ENCODE measurements at regions not wholly inside any gene's neighbourhood (a gene's known extent, or its start where the extent isn't known, plus 50 kb on each side); places are given as distances from the start of the nearest gene placed in this dataset.

DNA sequence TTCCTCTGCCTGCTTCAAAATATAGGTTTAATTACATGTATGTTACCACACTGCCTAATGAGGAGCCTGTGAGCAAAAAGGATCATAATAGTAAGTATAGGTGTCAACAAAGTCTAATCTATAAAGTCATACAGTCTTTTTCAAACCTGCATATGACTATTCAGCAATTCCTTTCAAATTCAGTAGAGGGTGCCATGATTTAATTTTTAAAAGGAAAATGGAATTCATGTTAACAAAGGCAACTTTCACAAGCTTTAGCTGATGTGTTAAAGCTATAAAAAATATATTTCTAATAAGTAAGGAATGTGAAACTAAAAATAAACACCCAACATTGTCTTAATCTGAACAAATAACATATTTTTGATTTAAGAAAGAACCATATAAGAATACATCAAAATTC is 52.1 kb downstream of the MPP7 start:
- no peak for DNase-seq (ENCODE audit: low read depth)

DNA sequence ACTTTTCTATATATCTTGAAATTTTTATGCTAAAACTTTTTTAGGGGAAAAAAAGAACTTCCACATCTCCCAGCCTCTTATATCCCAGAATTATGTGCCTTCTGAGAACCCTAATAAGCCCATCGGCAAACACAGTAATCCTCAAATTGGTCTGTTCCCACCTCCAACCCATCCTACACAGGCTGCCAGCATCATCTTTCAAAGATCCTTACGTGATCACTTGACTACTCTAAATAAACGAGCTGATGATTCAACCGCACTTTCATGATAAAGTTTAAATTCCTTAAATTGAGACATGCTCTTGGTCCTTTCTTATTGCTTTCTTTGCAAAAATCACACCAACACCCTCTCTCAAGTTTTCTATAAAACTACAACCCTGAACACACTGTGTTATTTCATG is 52.5 kb downstream of the MPP7 start:
- no peak for DNase-seq (ENCODE audit: low read depth)

DNA sequence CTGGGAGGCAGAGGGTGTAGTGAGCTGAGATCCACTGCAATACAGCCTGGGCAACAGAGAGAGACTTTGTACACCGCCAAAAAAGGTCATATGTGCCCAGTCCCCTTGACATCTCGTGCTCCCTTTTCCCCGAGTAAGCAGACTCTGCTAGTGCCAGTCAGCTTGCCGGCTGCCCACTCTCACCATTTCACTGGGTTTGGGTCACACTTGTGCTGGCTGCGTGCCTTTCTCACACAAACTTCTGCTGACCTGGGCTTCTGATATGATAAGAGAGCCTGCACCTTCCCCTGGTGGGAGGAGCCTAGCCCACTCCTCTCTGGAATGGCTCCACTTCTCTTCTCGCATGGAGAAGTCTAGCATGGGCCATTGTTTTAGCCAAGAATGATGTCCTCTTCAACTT is 53.4 kb downstream of the MPP7 start:
- DNase-seq (ENCODE audit: low read depth) = no peak

DNA sequence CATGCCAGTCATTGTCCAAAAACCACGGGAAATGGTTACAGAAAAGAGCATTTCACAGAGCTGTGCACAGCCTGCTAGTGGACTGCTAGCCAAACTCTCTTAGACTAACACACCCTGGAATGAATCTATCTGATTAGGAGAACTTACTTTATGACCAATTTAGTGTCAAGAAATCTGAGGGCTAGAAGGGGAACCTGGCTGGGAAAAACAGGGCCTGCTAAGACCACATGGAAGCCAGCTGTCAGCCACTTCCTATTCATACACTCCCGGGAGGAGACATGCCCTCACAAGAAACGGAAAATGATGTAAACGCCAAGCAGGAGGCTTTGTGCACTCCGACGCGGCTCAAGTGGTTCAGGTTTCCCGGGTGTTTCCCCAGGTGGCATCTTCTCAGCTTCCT is 54.8 kb downstream of the MPP7 start:
- DNase-seq (ENCODE audit: low read depth) = no peak

DNA sequence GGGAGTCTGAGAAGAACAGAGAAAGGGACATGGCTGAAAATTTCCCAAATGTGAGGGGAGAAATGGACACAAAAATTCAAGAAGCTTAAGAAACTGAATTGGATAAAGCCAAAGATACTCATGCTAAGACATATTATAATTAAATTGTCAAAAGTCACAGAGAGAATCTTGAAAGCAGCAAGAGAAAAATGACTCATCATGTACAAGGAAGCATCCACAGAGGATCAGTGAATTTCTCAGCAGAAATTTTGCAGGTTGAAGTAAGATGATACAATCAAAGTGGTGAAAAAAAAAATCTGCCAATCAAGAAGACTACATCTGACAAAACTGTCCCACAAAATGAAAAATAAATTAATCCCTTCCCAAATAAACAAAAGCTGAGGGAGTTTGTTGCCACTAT is 56.8 kb downstream of the MPP7 start:
- no peak for DNase-seq (ENCODE audit: low read depth)

DNA sequence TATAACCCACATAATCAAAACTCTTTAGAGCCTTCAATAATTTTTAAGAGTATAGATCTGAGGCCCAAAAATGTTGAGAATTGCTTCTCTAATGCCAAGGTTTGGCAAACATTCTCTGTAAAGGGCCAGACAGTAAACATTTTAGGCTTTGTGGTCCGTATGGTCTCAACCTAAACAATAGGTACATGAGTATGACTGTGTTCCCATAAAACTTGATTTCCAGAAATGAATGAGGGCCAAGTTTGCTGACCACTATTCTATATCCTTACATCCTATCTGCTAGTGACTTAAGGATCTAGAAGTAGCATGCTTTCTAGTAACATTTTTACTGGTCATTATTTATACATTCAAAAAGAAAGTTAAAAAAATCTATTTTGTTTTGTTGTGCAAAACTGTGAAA is 58.9 kb downstream of the MPP7 start:
- no peak for DNase-seq (ENCODE audit: low read depth)

DNA sequence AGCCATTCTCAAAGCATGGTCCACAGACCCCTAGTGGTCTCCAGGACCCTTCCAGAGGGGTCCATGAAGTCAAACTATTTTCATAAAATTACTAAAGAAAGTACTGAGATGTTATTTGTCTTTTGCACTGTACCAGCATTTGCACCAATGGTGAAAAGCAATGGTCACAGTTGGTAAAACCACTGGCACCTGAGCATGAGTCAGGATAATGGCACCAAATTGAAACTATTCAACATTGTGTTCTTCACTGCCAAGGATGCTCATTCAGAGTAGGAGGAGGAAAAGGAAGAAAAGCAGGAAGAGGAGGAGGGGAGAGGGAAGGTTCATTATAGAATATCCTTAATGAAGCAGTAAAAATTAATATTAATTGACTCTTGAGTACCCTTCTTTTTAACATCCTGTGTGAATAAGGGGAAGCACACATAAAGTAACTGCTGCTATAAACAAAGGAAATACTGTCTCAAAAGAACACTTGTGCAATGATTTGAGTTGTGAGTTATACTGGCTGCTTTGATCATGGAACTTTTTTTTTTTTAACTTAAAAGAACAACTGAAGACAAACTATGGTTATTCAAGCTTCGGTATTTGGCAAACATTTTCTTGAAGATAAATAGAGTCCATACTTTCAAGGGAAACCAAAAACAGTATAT is 60.2 kb downstream of the MPP7 start:
- DNase-seq (ENCODE audit: low read depth) = no peak

DNA sequence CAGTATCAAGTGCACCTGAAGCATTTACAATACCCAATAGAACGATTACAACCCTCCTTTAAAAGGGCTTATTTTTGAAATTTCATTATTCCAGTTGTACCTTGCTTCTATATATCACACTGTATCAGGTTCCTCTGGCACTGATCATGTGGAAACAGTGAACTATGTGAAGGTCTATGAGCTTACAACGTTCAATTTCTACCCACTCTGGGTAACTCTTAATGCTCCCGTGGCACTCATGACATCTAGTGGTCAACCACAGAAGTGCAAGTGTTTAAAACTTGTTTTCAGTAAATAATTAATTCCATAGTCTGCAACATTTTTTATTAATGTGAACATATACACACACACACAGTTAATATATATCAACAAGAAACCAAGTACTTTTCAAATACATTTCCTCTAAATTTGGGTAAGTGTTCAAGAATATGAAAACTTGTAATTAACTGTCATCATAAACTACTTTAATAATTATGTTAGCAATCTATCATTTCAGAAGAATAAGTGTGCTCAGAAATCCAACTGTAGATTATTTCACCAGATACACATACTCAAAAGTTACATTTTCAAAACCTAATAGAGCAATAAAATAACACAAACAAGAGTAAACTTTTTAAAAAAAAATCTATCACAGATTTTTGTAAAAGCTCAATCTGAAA is 61.0 kb downstream of the MPP7 start:
- peak; percentile 14 for DNase-seq (ENCODE audit: low read depth)

DNA sequence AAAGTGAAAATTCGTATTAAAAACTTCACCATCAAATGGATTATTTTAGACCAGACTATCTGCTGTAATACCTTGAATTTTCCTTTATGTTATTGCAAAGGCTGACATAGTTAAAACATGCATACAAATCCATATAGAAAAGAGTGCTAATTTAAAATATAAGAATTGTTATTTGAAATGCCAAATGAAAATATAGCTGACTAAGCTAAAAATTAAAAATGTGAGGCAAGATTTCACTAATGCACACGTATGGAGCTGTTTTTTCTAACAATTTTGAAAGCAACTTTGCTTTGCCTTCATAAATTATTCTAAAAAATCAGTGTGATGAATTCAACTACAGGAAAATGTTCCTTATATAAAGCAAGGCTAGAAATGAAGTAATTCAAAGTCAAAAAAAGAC is 62.5 kb downstream of the MPP7 start:
- no peak for DNase-seq (ENCODE audit: low read depth)

DNA sequence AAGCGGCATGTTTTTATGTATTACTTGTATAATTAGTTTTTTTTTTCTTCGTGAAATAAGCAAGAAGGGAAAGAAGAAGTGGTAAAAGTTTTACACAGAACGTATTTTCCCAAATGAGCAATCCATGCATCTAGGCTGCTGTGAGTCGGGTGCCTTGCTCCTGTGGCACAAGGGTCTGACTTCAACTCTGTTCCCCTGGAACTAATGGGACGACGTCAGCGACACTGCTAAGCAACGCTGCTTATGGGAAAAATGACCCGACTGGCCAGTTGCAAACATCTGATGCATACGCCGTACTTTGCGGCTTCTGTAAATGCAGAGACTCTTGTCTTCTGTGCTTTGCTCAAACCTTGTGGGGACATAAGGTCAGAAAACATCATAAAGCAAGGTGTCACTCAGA is 66.3 kb downstream of the MPP7 start:
- no peak for DNase-seq (ENCODE audit: low read depth)

DNA sequence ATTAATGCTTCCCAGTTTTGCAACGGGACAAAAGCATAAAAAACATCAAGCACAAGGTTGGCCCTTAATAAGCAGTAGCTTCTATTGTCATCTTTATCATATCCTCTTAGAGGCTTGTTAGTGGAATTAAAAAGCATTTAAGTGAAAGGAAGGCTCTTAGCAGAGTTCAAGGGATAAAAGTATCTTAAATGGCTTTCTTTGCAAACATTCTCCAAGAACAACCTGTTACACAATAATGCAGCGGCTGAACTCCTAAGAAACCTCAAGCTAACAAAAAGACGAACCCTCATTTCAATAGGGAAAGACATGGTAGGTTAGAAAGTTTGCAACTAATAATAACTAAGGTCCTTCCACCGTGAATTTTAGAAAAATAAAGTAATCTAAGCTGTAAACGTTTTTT is 82.1 kb downstream of the MPP7 start:
- DNase-seq (ENCODE audit: low read depth) = no peak

DNA sequence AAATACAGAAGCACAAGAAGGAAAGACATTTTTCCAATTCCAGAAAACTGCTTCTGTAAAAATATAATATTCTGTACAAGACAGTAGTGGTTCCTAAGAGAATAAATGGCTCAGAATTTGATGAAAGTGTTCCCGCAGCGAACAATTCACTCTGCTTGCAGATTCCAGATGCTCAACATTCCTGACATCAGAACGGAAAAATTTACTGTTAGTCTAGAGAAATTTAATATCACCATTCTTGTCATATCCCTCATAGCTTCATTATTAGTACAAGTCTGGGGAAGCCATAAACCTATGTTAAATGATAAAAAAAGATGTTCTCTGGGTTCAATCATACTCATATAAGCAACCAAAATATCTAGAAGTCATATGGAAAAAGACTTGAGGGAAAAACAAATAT is 83.6 kb downstream of the MPP7 start:
- DNase-seq (ENCODE audit: low read depth) = no peak

DNA sequence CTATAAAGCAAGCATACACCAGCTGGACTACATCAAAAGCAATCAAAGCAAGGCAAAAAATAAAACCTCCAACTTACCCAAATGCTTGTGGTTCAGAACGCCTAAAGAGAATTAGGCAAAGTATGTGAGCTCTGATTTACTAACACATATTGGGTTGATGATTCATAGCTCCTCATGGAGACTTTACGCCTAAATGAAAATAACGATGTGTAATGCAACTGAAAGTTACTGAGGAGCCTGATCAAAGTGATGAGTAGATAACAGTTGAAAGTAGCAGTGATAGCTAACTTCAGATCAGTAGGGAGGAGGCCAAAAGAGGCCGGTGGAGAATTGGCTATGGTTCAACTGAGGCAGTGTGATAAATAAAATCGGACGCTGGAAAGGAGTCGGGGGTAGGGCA is 85.0 kb downstream of the MPP7 start:
- no peak for DNase-seq (ENCODE audit: low read depth)

DNA sequence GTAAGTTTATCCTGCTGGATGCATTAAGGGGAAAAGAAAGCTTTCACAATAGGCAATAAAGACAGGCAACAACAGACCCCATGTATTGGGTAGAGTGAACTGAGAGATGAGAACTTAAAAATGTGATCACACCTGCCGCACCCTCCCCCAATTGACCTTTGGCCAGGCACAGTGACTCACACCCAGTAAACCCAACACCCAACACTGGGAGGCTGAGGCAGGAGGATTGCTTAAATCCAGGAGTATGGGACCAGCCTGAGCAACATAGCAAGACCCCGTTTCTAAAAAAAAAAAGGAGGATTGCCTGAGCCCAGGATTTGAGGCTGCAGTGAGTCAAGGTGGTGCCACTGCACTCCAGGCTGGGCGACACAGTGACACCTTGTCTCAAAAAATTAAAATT is 86.9 kb downstream of the MPP7 start:
- DNase-seq (ENCODE audit: low read depth) = no peak

DNA sequence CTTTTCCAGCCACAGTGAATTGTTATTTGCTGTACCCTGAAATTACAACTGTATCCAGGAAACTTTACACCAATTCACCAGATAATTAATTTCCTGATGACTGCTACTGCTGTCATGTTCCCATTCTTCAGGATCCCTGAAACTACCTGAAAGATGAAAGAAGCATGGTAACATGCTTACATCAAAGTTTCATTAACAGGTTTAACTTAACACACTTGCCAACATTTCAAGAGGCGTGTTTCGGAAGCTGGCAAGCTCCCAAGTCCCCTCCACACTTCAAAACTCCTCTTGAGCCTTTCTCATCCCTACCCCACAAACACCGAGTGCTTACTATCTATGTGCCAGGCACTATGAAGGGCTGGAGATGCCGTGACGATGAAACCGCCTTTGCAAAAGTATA is 88.6 kb downstream of the MPP7 start:
- no peak for DNase-seq (ENCODE audit: low read depth)

DNA sequence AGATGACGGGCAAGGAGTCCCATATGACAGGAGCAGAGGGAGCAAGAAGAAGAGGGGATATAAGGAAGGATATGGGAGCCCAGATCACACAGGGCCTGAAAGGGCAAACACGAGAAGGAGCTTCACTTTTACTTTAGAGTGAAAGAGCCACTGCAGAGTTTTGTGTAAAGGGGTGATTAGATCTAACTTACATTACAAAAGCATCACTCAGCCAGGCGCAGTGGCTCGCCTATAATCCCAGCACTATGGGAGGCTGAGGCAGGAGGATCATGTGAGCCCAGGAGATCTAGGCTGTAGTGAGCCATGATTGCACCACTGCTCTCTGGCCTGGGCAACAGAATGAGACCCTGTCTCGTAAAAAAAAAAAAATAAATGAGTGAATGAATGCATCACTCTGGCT is 91.1 kb downstream of the MPP7 start:
- DNase-seq (ENCODE audit: low read depth) = no peak

DNA sequence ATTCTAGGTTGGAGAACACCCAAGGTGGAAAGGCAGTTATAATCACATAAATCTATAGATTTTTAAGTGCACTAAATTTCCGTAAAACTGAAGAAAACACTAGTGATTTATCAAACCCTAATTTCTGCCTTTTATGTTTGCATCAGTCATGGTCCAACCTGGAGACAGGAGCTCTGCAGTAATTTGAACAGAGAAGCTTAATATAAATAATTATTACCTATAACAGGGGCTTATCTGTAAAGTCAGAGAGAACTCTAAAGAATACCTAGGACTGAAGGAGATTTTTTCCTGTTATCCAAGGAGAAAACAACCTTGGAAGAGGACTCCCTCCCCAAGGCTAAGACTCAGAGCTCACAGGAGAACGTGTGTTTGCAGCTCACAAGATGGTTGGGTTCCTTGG is 95.1 kb downstream of the MPP7 start:
- no peak for DNase-seq (ENCODE audit: low read depth)

DNA sequence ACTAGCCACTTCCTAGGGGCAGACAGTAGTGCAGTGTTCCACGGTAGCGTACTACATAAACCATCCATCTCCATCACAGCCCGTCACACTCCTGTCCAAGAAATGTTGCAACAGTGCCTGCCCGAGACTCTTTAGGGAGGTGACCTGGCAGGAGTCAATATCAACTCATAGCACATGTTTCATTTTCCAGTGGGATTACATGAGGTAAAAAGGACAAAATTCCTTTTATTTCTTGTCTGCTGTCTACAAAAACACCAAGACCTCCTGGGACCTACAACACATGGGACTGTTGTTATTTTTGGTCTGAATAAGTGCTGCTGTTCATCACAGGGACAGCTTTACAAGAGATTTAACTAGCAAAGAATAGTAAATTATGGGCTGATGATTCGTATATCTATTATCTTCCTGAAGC is 99.9 kb downstream of the MPP7 start:
- DNase-seq (ENCODE audit: low read depth) = no peak

DNA sequence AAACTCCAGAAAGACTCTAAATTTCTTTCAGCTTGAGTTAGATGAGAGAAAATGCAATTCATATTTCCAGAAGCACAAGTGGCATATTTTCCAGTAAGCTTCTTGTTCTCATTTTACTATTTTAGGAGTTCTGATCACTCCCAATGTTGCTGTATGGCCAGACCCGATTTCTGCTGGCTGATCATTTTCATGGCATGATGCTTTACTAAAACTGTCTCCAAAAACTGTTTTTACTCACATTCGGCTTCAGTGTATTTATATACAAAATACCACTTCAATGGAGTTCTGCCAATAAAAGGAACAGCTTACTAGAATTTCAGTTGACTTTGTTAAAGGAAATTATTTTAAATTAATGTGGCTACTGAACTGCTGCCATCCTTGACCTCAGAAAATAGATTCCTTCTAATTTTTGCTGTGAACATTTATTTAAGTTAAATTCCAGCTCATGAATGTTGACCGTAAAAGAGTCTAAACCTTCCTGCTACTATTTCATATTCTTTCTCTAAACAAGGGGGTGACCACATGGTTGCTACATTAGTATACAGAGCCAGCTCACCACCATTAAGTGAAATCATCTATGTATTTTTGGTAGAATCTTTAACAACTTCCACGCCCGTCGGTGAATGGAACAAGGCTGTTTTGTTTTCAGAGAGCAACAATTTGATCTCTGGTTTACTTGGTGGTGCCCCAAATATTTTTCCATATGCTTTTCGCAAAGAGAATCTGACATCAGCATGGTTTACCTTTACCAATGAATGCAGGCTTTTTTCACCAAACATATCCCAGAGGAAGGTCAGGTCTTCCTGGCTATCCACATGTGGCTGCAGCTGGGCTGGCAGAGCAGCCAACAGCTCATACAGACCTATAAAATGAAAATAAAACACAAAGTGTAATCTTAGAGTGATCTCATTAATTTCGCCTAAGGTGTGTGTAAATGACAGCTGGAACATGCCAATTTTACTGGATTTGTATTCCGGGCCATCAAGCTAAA is 101.2 kb downstream of the MPP7 start:
- DNase-seq (ENCODE audit: low read depth) = no peak

DNA sequence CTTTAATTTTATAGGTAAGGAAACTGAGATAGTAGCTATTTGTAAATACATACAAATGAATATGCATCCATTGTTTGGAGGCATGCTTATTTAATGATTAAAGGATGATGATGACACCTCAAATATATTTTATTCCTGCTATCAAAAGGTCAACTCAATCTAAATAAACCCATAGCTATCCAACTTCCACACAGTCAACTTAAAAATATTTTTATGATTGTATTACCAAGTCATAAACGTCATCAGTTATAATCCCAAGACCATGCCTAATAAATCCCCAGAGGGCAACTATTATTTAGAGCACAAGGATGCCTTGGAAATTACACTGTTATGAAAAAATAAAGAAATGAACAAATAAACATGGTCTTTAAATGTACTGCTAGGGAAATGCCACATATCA is 102.1 kb downstream of the MPP7 start:
- DNase-seq (ENCODE audit: low read depth) = no peak

DNA sequence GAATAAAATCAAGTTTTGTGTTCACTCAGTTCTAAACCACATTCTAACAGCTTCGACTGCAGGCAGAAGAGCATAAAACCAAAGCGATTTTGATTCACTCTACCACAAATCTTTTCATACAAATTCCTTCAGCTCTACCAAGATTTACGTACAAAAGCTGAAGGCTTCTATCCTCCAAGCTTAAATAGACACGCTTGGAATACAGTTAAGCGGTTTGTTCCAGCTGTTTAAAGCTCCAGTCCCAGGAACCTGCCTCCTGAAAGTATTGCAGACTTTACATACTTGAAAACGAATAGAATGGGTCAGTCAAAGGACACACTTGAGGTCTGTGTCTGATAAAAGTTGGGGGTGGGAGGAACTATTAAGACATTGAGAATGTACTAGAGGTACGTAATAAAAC is 102.9 kb downstream of the MPP7 start:
- DNase-seq (ENCODE audit: low read depth) = no peak

DNA sequence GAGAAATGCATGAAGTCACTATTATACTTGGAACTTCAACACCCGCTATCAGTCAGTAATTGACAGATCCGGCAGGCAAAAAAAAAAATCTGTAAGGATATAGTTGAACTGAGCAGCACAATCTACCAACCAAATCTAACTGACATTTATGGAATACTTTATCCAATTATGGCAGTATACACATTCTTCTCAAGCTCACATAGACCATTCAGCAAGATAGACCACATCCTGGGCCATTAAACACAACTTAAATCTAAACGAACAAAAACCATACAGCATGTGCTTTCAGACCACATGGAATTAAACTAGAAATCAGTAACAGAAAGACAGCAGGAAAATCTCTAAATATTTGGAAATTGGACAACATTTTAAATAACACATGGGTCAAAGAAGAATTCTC is 112.7 kb downstream of the MPP7 start:
- no peak for DNase-seq (ENCODE audit: low read depth)

DNA sequence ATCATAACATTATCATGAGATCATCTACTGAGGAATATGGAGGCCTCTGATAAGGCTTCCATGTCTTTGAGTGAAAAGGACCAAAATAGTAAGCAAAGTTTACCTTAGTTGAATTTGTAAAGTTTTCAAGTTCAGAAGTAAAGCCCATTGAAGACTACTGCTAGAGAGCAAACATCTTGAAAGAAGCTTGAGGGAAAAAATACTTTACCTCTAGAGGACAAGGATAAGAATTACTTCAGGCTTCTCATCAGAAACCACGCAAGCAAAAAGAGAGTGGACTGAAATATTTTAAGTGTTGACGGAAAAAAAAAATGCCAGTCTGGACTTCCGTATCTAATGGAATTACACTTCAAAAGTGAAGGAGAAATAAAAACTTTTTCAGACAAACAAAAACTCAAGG is 114.3 kb downstream of the MPP7 start:
- no peak for DNase-seq (ENCODE audit: low read depth)

All from activated T-cell treated with anti-CD3 and anti-CD28 coated beads for 1 hour (primary cell).